Keratinocyte (primary cell): ENCODE measurements at regions not wholly inside any gene's neighbourhood (a gene's known extent, or its start where the extent isn't known, plus 50 kb on each side); places are given as distances from the start of the nearest gene placed in this dataset.

Experiments used
- EZH2 ChIP-seq: IDR thresholded peaks from one replicate; pipeline ENCODE4 v1.6.1; 2012; ENCODE audit warnings: inconsistent platforms, mild to moderate bottlenecking, low read length, moderate library complexity
- TF ChIP-seq, protein P1 (sequence below), 3 experiments: IDR thresholded peaks in 1 of 3; conservative IDR thresholded peaks in 1 of 3; optimal IDR thresholded peaks in 1 of 3; 2 replicates in 2 of 3; 3 replicates in 1 of 3; pipeline versions ENCODE3 to v1.5.1; 2011; ENCODE audit warnings: low read length in 3 of 3, mild to moderate bottlenecking in 3 of 3, moderate library complexity in 2 of 3, control low read depth in 1 of 3, inconsistent platforms in 1 of 3; ENCODE audit not compliant: insufficient read depth in 2 of 3; ENCODE audit errors: extremely low read depth in 1 of 3

DNA sequence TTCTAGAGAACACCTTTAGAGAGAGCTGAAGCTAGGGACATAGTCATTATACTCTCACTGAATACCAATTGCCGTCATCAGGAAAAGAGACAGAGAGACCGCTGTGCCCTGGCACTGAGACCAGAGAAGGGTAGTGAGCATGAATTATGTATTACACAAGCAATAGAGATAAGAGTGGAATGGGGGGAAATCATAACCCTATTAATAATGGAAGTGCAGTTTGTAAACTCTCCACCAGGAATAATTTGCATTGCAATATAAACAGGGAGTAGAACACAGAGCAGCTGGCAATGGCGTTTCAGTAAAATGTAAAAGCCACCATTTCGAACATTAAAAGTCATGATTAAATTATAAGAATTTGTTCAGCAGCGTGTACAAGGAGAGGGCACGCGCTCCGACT, 244.5 kb downstream of the MAFB start:
- TF ChIP-seq, protein P1, sequence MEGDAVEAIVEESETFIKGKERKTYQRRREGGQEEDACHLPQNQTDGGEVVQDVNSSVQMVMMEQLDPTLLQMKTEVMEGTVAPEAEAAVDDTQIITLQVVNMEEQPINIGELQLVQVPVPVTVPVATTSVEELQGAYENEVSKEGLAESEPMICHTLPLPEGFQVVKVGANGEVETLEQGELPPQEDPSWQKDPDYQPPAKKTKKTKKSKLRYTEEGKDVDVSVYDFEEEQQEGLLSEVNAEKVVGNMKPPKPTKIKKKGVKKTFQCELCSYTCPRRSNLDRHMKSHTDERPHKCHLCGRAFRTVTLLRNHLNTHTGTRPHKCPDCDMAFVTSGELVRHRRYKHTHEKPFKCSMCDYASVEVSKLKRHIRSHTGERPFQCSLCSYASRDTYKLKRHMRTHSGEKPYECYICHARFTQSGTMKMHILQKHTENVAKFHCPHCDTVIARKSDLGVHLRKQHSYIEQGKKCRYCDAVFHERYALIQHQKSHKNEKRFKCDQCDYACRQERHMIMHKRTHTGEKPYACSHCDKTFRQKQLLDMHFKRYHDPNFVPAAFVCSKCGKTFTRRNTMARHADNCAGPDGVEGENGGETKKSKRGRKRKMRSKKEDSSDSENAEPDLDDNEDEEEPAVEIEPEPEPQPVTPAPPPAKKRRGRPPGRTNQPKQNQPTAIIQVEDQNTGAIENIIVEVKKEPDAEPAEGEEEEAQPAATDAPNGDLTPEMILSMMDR (optimal IDR thresholded peaks at IDR 0.05 in 1 of 3, IDR thresholded peaks at IDR 0.05 in 1 of 3, conservative IDR thresholded peaks at IDR 0.05 in 1 of 3; ENCODE audit: extremely low read depth in 1 of 3, insufficient read depth in 2 of 3, low read length in 3 of 3), result no peak
- TF ChIP-seq EZH2, result no peak
